Activated CD8-positive, alpha-beta memory T cell treated with anti-CD3 and anti-CD28 coated beads for 36 hours (primary cell): ENCODE measurements at regions not wholly inside any gene's neighbourhood (a gene's known extent, or its start where the extent isn't known, plus 50 kb on each side); places are given as distances from the start of the nearest gene placed in this dataset.

Experiments used
- CTCF ChIA-PET: fragments of 350-600 bp; sonication (Branson Sonifier 250); formaldehyde crosslinking; loops from one replicate; lab custom pipeline; 2021; ENCODE audit warnings: antibody characterized with exemption; lab: Charles Lee
- POLR2A ChIA-PET: fragments of 350-600 bp; sonication (Branson Sonifier 250); formaldehyde crosslinking; loops from one replicate; lab custom pipeline; 2021; ENCODE audit warnings: antibody characterized with exemption; lab: Charles Lee

DNA sequence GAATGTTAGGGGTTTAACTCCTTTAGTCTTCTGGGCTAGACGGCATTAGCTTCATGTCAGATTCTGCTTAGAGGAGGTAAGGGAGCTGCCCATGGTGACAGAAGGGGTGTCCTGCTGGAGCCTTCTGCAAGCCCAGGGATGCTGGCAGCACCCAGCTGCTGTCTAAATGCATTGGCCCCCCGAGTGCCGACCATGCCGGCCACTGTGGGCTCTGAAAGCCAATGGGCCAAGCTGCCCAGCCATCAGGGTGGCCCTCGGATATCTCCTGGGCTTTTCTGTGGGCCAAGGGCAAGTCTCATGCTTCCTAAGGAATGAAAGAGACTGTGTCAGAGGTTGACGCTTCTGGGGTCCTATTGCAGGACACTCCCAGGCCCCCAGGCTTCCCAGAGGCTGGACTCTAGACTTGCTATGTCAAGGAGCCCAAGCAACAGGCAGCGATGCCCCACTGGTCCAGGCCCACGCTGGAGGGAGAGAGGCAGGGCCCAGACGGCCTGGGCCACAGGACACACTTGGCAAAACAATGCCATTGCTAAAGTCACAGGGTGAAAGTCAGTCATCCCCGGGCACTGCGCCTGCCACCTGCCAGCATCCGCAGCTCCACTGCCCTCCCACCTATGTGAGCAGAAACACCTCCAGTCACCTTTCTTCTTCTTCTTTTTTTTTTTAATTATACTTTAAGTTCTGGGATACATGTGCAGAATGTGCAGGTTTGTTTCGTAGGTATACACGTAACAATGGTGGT, 160.2 kb upstream of the GPR12 start:
- CTCF ChIA-PET = interaction anchor here (1.0 kb wide), 1 partner anchor 9 kb away, joined by 6 read pairs; no protein-coding TSS in a partner anchor
- POLR2A ChIA-PET = no interaction called here

DNA sequence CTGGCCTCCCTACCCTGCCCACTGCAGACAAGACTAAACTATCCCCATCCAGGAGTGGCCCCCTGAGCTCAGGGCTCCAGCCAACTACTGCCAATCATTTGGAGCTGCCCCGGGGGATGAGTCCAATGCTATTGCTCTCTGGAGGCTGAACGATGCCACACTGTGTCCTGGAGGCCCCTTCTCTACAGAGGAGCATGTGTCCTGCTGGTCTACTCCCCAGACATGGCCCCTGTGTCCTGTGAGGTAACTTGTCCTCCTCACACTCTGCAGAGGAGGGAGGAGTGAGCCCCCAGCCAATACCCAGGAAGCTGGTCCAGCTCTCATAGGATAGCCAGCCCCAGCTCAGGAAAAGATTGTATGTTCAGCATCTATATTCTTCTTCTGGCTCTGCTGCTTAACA, 159.1 kb upstream of the GPR12 start:
- CTCF ChIA-PET = interaction anchor here (1.3 kb wide), 1 partner anchor 10 kb away, joined by 6 read pairs; no protein-coding TSS in a partner anchor
- POLR2A ChIA-PET = no interaction called here

DNA sequence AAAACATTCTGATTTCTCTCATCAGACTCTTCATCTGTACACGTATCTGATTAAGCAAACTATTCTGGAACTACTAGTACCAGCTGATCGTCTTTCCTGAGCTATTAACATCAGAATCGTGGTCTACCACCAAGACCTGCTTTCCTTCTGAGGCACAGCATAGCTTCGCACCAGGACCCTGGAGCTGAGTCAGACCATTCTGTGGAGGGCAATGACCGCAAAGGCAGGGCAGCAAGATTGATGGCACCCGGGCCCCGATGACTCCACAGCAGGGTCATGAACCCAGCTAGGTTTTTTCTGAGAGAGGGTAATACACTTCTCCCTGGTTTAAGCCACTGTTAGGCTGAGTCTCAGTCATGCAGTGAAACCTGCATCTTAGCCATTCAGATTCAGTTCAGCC, 158.7 kb upstream of the GPR12 start:
- CTCF ChIA-PET = interaction anchor here (1.3 kb wide), 1 partner anchor 11 kb away, joined by 6 read pairs; no protein-coding TSS in a partner anchor
- POLR2A ChIA-PET = interaction anchor here (0.6 kb wide), 1 partner anchor 1238 kb away, joined by 3 read pairs; no protein-coding TSS in a partner anchor

DNA sequence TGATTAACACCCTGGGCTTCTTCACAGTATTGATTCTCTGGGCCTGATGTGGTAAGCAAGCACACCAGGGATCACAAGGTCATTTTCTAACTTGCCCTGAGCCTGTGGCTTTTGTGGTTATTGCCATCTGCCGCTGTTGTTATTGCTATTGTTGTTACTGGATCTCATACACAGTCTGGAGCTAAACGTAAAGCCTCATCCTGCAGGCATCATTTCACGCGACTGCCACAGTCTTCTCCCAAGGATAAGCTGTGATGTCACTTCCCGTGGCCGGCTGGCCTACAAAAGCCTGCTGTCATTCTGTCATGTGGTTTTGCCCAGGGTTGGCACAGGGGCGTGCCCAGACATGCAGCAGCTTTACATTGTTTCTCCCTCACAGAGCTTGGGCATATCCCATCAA, 154.0 kb upstream of the GPR12 start:
- POLR2A ChIA-PET = no interaction called here

DNA sequence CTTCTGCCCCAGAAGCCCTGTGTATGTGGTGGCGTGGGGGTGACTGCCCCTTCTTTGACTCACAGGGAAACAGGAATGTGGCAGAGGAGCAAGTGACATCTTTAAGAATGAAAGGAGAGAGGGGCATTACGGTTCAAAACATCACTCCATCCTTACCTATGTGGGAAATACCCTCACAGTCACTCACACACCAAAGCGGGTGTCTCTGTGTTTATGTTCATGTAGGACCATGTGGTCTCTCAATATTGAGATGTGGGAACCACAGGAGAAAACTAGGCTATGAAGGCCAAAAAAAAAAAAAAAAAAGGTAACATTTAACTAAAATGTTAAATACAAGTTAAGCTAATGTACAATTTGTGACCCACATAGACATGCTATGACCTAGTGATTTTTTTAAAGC, 153.6 kb upstream of the GPR12 start:
- POLR2A ChIA-PET = no interaction called here
- CTCF ChIA-PET = interaction anchor here (0.8 to 1.5 kb wide), 2 partner anchors 16 to 133 kb away, joined by 3 to 4 read pairs; no protein-coding TSS in a partner anchor

More for the DNA sequence above, 154.0 kb upstream of the GPR12 start:
- CTCF ChIA-PET = interaction anchor here (0.8 kb wide), 1 partner anchor 132 kb away, joined by 3 read pairs; no protein-coding TSS in a partner anchor

DNA sequence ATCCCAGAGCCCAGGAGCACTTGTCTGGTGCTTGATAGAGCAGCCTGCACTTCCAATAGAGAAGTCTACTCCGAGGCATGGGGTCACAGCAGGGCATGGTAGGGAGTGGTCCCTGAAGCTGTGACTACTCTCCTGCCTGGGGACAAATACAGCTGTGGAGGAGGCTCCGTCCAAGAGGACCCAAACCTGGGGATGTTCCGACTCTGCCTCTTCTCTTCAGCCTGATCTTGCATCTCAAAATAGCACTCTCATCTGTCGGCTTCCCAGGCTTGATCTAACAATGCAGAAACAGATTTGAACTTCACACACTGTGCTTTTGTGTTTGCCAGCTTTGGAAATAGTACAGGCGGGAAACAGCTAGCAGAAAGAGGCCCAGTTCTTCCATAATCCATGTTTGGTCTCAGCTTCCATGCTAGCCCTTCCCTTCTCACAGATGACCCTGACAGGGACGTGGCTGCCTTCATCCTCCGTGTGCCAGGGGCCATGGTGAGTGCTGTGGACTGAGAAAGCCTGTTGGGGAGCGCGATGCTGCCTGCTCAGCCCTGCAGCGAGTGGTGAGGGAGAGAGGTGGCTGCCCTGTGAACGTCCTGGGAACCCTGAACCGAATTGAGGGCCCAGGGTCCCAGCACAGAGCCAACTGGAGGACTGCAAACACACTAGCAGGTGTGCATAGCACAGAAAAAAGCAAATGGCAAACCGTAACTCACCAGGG, 150.3 kb upstream of the GPR12 start:
- POLR2A ChIA-PET = no interaction called here
- CTCF ChIA-PET = no interaction called here

DNA sequence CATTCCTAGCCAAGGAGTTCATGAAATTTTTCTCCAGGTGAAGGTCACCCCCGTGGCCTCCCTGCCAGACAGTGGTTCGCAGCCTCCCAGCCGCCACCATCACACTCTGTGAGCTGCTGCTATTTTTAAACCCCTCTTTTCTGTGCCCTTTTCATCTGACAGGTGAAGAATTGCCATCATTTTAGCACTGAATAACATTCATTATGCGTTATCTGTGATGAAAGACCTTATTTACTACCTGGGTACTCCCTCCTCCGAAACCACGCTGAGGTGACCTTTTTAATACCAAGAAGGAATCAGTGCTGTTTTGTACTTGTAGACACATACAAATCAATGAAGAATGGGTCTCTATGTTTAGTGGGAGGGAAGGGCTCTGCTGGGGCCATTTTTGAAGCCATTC, 148.9 kb upstream of the GPR12 start:
- ChIA-PET POLR2A (no interaction called here), CTCF (no interaction called here)

DNA sequence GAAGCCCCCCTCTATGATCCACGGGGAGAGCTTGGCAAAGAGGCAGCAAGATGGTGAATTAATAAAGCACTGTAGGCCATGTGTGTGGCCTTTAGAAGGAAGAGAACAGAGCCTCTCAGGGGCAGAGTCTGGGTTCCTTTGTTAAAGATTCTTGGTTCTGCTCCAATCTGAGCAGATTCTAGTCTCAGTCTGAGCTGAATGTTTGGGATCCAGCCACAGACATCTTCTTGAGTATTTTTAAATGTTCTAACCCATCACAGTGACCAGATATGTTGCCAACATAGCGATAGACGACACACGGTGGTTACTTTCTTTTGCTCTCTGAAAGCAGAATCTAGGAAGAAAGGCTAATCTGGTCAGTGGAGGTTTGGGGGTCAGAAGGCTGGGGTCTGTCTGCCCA, 147.5 kb upstream of the GPR12 start:
- POLR2A ChIA-PET = no interaction called here
- CTCF ChIA-PET = no interaction called here

DNA sequence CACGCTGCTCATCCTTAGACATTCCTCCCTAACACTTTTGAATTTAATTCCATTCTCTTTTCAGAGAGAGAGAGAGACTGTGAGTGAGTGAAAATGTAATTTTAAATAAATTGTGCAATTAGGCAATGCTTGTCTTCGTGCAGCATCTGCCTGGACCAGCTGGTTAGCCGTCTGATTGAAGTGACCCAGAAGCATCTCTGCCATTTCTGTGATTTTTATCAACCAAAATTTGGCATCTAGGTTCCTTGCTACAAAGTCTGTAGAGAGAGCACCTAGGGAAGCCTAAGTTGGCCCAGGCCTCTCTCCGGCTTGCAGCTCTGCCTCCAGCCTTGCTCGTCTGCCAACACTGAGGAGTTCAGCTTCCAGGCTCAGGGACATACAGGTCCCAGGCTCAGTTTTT, 138.6 kb upstream of the GPR12 start:
- ChIA-PET POLR2A (no interaction called here), CTCF (no interaction called here)

DNA sequence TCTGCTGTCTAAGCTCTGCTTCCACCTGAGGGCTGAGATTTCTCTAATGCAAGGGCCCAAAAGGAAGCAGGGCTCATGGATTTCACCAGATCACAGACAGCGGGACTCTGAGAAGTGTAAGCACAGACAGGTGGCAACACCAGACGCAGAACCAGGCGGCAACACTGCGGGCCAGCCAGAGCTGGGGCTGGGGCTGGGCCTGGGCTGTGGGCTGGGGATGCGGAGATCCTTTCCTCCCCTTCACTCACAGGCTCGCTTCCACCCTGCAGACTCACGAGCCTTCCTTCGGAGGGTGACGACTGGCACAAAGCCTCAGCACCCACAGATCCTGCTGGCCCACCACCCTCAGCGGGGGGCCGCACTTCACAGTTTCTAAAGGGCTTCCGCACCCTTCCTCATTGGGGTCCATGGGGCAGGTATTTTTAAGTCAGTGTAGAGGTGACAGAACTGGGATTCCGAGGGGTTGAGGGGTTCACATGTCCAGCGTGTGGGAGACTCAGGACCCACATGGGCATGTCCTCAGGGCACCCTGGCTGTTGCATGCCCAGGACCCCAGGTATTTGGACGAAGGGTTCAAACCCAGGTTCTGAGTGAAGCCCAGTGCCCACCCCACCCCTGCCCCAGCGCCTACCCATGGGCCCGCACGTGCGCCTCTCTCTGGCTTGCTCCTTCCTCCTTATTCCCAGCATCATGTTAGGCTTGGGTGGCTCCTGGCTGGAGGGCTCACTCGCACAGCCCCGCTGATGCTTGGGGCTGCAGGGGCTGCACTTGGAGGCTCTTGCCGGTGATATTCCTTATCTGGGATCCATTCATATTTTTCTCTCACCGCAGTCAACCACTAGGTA, 137.3 kb upstream of the GPR12 start:
- POLR2A ChIA-PET = no interaction called here
- CTCF ChIA-PET = no interaction called here

DNA sequence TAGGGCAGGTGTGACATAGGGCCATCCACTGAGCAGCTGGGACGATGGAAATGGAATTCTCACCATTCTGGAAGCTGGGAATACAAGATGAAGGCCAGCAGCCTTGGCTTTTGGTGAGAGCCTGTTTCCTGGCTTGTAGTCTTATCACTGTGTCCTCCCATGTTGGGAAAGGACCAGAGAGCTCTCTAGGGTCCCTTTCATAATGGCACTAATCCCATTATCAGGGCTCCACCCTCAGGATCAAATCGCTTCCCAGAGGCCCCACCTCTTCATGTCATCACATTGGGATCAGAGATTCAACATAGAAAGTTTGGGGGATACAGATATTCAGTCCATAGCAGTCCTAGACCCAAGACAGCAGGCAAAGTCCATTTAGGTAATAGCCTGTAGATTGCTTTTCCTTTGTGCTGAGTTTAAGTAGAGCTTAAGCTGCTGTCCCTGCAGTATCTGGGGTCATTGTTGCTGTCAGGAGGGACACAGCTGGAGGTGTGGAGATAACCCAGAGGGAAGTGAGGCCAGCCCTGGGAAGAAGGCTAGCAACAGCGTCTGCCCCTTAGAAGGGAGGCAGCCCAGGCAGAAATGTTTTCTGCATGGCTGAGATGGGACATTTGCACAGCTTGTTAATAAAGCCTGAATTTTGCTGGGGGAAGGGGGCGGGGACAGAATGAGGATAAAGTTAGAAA, 136.5 kb upstream of the GPR12 start:
- ChIA-PET CTCF (no interaction called here), POLR2A (interaction anchor here (0.6 kb wide), 1 partner anchor 35 kb away, joined by 3 read pairs; no protein-coding TSS in a partner anchor)

DNA sequence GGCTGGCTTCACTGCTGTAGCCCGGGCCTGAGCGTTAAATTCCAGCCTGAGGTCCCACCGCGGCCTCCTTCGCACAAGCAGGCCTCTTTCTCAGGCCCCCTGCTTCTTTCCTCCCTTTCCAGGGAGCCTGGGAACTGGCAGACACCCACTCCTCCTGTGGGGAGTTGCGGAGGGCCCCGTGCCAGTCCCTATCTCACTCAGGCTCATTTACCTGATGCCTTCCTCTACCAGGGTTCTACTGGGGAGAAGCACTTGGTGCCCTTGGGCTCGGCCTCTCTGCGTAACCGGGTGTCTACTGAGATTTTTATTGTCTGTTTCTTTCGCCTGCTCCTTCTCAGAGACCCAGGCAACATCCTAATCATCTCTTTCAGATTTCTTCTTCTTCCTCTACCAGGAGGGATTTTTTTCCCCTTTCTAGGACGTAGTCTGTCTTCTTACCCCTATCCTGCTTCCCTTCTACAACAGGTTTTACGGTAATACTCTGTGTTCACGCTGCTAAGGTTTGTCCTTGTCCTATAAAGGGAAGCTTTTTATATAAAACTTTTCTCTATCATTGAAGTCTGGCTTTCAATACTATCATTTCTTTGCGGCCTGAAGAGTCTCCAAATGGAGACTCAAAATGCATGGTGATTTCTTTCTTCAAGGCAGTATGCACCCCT, 135.4 kb upstream of the GPR12 start:
- ChIA-PET CTCF (no interaction called here), POLR2A (no interaction called here)

DNA sequence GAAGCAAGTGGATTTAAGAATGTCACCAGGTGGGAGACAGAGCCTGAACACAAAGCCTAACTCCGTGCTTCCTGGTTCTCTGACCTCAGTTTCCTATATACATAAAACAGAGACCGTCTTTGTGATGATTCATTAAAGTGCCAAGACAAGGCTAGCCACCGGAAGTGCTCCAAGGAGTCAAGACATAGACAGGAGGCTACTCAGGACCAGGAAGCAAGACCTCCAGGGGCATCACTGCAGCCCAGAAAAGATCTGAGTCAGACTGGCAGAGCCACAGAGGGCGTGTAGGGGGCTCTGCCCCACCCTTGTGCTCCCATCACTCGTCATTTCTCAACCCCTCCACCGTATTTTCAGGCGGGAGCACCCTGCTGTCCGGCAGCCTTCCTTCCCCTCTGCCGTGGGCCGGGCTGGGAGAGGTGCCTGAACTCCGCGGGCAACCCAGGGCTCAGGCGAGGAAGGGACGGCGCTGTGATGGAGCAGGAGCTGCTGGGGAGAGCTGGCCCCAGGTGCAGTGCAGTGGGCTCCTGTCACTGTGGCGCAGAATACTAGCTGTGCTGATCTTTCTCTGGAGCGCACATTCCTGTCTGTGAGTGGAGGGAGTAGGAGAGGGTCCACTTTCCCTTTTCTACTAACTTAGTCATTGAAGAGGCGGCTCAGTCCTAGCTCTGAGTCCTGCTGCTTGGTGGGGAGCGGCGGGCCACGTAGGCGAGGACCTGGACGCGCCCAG, 134.7 kb upstream of the GPR12 start:
- ChIA-PET CTCF (no interaction called here), POLR2A (no interaction called here)

DNA sequence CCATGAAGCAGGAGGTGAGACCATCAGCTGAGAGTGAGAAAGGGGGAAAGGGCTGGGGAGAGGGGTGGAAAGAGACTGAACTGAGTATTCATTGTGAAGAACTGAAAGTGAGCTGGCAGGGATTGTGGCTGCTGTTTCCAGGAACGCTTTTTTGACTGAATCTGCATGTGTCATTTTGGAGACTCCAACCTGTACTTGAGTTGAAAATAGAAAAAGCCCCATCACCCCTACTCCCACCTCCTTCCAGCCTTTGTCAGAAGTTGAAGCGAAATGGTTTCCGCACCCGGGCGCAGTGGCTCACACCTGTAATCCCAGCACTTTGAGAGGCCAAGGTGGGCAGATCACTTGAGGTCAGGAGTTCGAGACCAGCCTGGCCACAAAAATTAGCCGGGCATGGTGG, 128.0 kb upstream of the GPR12 start:
- CTCF ChIA-PET = no interaction called here
- POLR2A ChIA-PET = no interaction called here

DNA sequence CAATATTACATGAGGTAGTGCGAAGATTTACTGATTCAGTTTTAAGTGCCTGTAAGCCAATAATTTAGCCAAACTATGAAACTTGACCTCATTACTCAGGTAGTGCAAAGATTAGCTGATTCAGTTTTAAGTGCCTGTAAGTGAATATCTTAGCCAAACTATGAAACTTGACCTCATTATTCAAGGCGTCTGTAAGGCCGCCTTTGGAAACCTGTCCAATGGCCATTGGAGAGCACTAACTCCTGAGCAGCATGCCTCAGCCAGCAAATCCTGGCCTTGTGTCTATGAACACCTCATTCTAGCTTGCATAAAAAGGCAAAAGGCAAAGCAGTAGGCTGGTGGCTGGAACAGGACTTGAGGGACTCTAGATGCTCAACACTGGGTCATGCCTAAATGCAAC, 127.0 kb upstream of the GPR12 start:
- ChIA-PET POLR2A (no interaction called here), CTCF (no interaction called here)

DNA sequence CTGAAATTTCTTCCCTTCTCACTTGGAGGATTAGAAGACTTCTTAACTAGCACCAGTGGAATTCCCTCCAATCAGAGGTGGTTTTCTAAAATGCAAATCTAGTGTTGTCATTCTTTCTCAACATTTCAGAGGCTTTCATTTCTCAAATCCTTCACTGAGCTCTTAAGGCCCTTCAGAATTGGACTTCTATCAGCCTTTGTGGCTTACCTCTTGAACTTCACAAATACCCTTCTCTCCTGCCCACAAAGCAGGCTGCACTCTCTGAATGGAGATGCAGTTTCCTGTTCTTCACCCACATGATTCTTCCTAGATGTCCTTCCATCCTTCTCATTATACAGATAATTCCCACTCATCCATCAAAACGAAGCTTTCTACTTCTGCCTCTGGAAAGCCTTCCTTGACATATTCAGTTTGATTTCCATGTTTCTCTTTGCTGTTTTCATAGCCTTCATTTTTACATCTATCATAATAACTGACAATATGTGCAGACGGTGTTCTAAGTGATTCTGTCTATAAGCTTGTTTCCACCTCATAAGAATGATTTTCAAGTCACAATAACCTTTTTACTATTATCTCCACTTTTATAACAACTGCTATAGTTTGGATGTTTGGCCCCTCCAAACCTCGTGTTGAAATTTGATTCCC, 123.1 kb upstream of the GPR12 start:
- CTCF ChIA-PET = interaction anchor here (1.4 kb wide), 1 partner anchor 11 kb away, joined by 4 read pairs; no protein-coding TSS in a partner anchor
- POLR2A ChIA-PET = no interaction called here

DNA sequence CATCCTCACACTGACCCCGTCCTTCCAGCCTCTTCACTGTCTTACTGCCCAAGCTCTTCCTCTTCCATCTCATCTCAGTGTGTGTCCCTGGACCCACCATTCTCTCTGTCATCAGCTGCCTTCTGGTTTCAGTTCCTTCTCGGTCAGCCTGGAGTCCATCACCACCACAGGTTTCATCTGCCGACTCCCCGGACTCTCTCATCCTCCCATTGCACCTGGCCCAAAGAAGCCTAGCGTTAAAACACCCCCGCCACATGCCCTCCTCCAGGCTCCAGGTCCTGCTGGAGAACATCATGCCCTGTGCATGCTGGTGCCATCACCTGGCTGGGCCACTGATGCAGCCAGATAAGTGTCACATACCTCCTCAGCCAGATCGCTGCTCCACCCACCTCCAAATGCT, 122.1 kb upstream of the GPR12 start:
- ChIA-PET CTCF (interaction anchor here (1.4 kb wide), 1 partner anchor 10 kb away, joined by 4 read pairs; no protein-coding TSS in a partner anchor), POLR2A (no interaction called here)
